ENCODE measurements at regions not wholly inside any gene's neighbourhood (a gene's known extent, or its start where the extent isn't known, plus 50 kb on each side); places are given as distances from the start of the nearest gene placed in this dataset.

DNA sequence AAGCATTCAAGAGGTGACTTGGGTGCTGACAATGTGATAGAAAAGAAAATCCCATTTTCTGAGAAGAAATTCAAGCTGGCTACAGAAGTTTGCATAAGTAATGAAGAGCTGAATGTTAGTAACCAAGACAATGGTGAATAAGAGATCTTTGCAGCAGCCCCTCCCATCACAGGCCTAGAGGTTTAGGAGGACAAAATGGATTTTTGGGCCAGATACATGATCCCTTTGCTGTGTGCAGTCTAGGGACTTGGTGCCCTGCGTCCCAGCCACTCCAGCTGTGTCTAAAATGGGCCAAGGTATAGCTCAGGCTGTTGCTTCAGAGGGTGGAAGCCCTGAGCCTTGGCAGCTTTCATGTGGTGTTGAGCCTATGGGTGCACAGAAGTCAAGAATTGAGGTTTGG lies 107.0 kb upstream of the EPHA5 start:
- no peak for TF ChIP-seq L3MBTL2 (conservative IDR thresholded peaks at IDR 0.05)
- no peak for TF ChIP-seq BHLHE40 (IDR thresholded peaks at IDR 0.05; ENCODE audit: borderline replicate concordance)
- TF ChIP-seq SUZ12 (IDR thresholded peaks at IDR 0.05): no peak
- TF ChIP-seq NFRKB (IDR thresholded peaks at IDR 0.05): no peak
- TF ChIP-seq FOXM1 (IDR thresholded peaks at IDR 0.05; ENCODE audit: borderline replicate concordance): no peak
- no peak for TF ChIP-seq SP1 (IDR thresholded peaks at IDR 0.05)
- TF ChIP-seq, protein P1, sequence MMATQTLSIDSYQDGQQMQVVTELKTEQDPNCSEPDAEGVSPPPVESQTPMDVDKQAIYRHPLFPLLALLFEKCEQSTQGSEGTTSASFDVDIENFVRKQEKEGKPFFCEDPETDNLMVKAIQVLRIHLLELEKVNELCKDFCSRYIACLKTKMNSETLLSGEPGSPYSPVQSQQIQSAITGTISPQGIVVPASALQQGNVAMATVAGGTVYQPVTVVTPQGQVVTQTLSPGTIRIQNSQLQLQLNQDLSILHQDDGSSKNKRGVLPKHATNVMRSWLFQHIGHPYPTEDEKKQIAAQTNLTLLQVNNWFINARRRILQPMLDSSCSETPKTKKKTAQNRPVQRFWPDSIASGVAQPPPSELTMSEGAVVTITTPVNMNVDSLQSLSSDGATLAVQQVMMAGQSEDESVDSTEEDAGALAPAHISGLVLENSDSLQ (IDR thresholded peaks at IDR 0.05): no peak
- TF ChIP-seq CTBP1 (IDR thresholded peaks at IDR 0.05; ENCODE audit: borderline replicate concordance): no peak
- TF ChIP-seq HDGF (IDR thresholded peaks at IDR 0.05; ENCODE audit: borderline replicate concordance): no peak
- no peak for TF ChIP-seq FOXA1 (IDR thresholded peaks at IDR 0.05)
- TF ChIP-seq ELF4 (IDR thresholded peaks at IDR 0.05): no peak
- no peak for TF ChIP-seq LEF1 (IDR thresholded peaks at IDR 0.05; ENCODE audit: borderline replicate concordance)
- TF ChIP-seq ZNF384 (IDR thresholded peaks at IDR 0.05): no peak
- TF ChIP-seq ARNT (IDR thresholded peaks at IDR 0.05): no peak
